Testis (tissue), 2 donors: ENCODE measurements at regions not wholly inside any gene's neighbourhood (a gene's known extent, or its start where the extent isn't known, plus 50 kb on each side); places are given as distances from the start of the nearest gene placed in this dataset.

ENCODE experiments used
- DNase-seq: peaks from one replicate; pipeline ENCODE4 v3.0.0-alpha.2; 2019
- H3K27ac ChIP-seq, 2 donors: fragments of 200-600 bp; sonication (generic); one replicate each; pipeline ENCODE4 v1.5.1; 2019
- H3K27me3 ChIP-seq: fragments of 200-600 bp; sonication (generic); one replicate; pipeline ENCODE4 v1.5.1; 2019
- H3K36me3 ChIP-seq: fragments of 200-600 bp; sonication (generic); one replicate; pipeline ENCODE4 v1.5.1; 2017; ENCODE audit warnings: low read depth; ENCODE audit errors: missing control alignments
- H3K4me1 ChIP-seq: fragments of 200-600 bp; sonication (generic); one replicate; pipeline ENCODE4 v1.5.1; 2019
- H3K4me3 ChIP-seq, 2 donors: fragments of 200-600 bp; sonication (generic); one replicate each; pipeline ENCODE4 v1.5.1; 2017 to 2019
- H3K9me3 ChIP-seq: fragments of 200-600 bp; sonication (generic); one replicate; pipeline ENCODE4 v1.5.1; 2017
- POLR2A ChIP-seq: fragments of 450-650 bp; IDR thresholded peaks from one replicate; pipeline ENCODE4 v1.6.1; 2017; ENCODE audit warnings: antibody characterized with exemption, mild to moderate bottlenecking, moderate library complexity
- WGBS, 2 donors: methylation state at CpG; one replicate each; pipeline ENCODE4 v1.1.5; 2018; 5-methylcytosine and 5-hydroxymethylcytosine counted together
- intact Hi-C: fragments of 100-400 bp; cut with DNase I; formaldehyde crosslinking; loops from one replicate; pipeline ENCODE4 v1.15.1; 2023; ENCODE audit warnings: low total_unique reads
- TF ChIP-seq, protein P1 (sequence below), 3 experiments: fragments of 450-650 bp in 2 of 3; fragments of 200-600 bp in 1 of 3; sonication (generic) in 1 of 3; IDR thresholded peaks; one replicate each; pipeline ENCODE4 v1.5.1; 2016 to 2019; ENCODE audit warnings: antibody characterized with exemption in 3 of 3, mild to moderate bottlenecking in 2 of 3, moderate library complexity in 1 of 3

DNA sequence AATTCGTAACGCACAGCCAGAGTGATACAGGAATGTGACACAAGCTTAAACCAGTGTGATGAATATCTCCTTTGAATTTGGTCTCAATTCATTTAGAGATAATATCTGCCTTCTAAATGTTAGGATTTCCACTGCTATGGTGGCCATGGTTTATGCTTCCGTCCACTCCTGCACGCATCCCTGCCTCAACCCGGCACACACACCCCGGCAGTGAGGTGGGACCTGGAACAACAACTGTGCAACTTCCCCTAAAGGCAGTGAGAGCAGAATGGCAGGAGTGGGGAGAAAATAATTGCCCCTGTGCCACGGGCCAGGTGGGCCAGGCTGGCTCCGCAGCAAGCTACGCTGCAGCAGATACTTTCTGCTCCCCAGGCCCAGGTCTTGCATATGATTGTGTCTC is 72.6 kb upstream of the CPEB4 start:
- TF ChIP-seq, protein P1, sequence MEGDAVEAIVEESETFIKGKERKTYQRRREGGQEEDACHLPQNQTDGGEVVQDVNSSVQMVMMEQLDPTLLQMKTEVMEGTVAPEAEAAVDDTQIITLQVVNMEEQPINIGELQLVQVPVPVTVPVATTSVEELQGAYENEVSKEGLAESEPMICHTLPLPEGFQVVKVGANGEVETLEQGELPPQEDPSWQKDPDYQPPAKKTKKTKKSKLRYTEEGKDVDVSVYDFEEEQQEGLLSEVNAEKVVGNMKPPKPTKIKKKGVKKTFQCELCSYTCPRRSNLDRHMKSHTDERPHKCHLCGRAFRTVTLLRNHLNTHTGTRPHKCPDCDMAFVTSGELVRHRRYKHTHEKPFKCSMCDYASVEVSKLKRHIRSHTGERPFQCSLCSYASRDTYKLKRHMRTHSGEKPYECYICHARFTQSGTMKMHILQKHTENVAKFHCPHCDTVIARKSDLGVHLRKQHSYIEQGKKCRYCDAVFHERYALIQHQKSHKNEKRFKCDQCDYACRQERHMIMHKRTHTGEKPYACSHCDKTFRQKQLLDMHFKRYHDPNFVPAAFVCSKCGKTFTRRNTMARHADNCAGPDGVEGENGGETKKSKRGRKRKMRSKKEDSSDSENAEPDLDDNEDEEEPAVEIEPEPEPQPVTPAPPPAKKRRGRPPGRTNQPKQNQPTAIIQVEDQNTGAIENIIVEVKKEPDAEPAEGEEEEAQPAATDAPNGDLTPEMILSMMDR (IDR thresholded peaks at IDR 0.05), result no peak
- TF ChIP-seq POLR2A, result no peak
- DNase-seq, result no peak
- Histone ChIP-seq H3K4me1 (no peaks in the 10 kb centered on the region), H3K27ac (no peak overlapping the region), H3K27me3 (no peaks in the 10 kb centered on the region), H3K36me3 (no peaks in the 10 kb centered on the region), H3K4me3 (no peak overlapping the region), H3K9me3 (no peaks in the 10 kb centered on the region)
- WGBS, 2 donors, result 87 to 92% methylated on average over 9 of the region's 9 CpGs
- intact Hi-C loops, result no loop called here

DNA sequence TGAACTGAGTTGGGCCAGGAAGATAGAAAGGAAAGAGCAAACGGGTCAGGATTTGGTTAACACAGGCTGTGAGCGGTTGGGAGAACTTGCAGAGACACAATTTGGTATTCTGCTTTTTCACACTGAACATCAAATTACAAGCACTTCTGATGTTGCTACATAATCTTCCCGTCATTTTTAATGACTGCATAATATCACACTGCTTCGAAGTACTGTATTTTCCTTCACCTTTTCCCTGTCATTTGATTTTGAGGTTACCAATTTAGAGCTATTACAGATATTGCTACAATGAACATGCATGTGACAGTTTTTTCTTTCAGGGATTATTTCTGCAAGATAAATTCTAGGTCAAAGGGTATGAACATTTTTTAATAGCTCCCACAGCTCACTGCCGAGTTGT is 71.4 kb upstream of the CPEB4 start:
- H3K27me3 ChIP-seq, result no peaks in the 10 kb centered on the region
- WGBS, 2 donors, result 79 to 89% methylated on average over 5 of the region's 5 CpGs

DNA sequence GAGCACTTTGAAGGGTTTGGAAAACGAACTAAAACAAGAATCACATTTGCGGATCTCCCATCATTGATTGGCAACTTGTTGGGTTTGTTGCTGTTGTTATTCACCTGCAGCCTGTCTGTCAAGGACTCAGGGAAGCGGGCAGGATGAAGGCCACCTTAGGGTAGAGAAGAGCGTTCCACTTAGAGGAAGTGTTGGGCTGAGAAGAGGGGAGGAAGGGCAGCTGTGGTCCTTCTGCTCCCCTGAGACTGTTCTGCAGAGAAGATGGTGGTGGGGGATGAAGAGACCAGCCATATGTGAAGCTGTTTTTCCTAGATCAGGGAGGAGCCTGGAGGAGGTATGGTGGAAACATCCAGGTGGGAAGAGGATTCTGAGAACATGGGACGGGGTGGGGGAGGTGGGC is 70.6 kb upstream of the CPEB4 start:
- Histone ChIP-seq H3K27ac (no peak overlapping the region), H3K27me3 (no peaks in the 10 kb centered on the region), H3K9me3 (no peaks in the 10 kb centered on the region), H3K4me1 (no peaks in the 10 kb centered on the region), H3K4me3 (no peak overlapping the region), H3K36me3 (no peaks in the 10 kb centered on the region)
- 86 to 95% methylated on average over 5 of the region's 5 CpGs for WGBS, 2 donors
- no peak for DNase-seq
- TF ChIP-seq, protein P1 (IDR thresholded peaks at IDR 0.05), result no peak
- TF ChIP-seq POLR2A, result no peak
- intact Hi-C loops, result no loop called here

More for the DNA sequence above, 71.4 kb upstream of the CPEB4 start:
- TF ChIP-seq, protein P1 (IDR thresholded peaks at IDR 0.05), result no peak
- no peak for TF ChIP-seq POLR2A
- no peak for DNase-seq
- intact Hi-C loops, result no loop called here
- Histone ChIP-seq H3K36me3 (no peaks in the 10 kb centered on the region), H3K9me3 (no peaks in the 10 kb centered on the region), H3K27ac (no peak overlapping the region), H3K4me3 (no peak overlapping the region), H3K4me1 (no peaks in the 10 kb centered on the region)

DNA sequence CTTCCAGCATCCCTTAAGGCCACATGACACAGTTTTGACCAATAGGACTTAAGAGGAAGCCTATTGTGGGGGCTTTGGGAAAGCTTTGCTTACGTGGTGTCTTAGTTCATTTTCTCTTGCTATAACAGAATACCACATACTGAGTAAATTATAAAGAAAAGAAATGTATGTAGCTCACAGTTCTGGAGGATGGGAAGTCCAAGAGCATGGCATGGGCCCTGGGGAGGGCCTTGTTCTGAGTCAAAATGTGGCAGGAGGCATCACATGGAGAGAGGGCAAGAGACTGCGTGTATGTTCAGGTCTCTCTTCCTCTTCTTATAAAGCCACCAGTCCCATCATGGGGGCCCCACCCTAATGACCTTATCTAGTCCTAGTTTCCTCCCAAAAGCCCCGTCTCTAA is 68.6 kb upstream of the CPEB4 start:
- no peaks in the 10 kb centered on the region for H3K27me3 ChIP-seq
- H3K4me1 ChIP-seq, result peaks cover 6% of the 10 kb centered on the region
- intact Hi-C loops, result no loop called here
- no peaks in the 10 kb centered on the region for H3K36me3 ChIP-seq
- no peak overlapping the region for H3K27ac ChIP-seq
- TF ChIP-seq POLR2A, result no peak
- TF ChIP-seq, protein P1 (IDR thresholded peaks at IDR 0.05), result no peak
- no peak overlapping the region for H3K4me3 ChIP-seq
- DNase-seq, result no peak
- 90 to 94% methylated on average over 3 of the region's 3 CpGs for WGBS, 2 donors
- no peaks in the 10 kb centered on the region for H3K9me3 ChIP-seq

DNA sequence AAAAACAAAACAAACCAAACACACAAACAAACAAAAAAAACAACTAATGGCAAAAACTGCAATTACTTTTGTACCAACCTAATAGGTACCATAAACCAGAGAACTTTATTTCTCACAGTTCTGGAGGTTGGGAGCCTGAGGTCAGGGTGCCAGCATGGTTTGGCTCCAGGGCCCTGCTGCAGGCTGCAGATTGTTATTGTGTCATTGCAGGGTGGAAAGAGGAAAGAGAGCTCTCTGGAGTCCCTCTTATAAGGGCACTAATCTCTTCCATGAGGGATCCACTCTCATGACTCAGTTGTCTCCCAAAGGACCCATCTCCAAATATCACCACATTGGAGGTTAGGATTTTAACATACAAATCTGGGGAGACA is 64.9 kb upstream of the CPEB4 start:
- Histone ChIP-seq H3K9me3 (no peaks in the 10 kb centered on the region), H3K36me3 (no peaks in the 10 kb centered on the region), H3K27me3 (no peaks in the 10 kb centered on the region), H3K27ac (no peak overlapping the region), H3K4me3 (no peak overlapping the region), H3K4me1 (peaks cover 15% of the 10 kb centered on the region)
- TF ChIP-seq, protein P1 (IDR thresholded peaks at IDR 0.05), result no peak
- TF ChIP-seq POLR2A, result no peak
- intact Hi-C loops, result no loop called here
- DNase-seq, result no peak
